GM13977 (cell line): ENCODE measurements at regions not wholly inside any gene's neighbourhood (a gene's known extent, or its start where the extent isn't known, plus 50 kb on each side); places are given as distances from the start of the nearest gene placed in this dataset.
"Not testable (repeated sequence)": the region's sequence is repeated elsewhere in the genome, so short reads cannot be mapped to it uniquely, and the experiment has no call there.

ENCODE experiments used
- DNase-seq: peaks from one replicate; pipeline ENCODE4 v3.0.0; 2012; ENCODE audit warnings: low spot score
- in situ Hi-C: fragments of 300-500 bp; cut with MboI; formaldehyde crosslinking; loops from one replicate; pipeline ENCODE4 v1.12.0; 2022; ENCODE audit warnings: low sequenced_read_pairs, low pct_unique_long_range_greater_than_20kb, mixed read lengths, inconsistent platforms; ENCODE audit not compliant: unreplicated experiment
- TF ChIP-seq, protein P1 (sequence below): IDR thresholded peaks from 2 replicates; pipeline ENCODE4 v1.5.1; 2012; ENCODE audit warnings: mild to moderate bottlenecking, control low read depth; ENCODE audit not compliant: insufficient read depth; ENCODE audit errors: extremely low read depth, missing control alignments

DNA sequence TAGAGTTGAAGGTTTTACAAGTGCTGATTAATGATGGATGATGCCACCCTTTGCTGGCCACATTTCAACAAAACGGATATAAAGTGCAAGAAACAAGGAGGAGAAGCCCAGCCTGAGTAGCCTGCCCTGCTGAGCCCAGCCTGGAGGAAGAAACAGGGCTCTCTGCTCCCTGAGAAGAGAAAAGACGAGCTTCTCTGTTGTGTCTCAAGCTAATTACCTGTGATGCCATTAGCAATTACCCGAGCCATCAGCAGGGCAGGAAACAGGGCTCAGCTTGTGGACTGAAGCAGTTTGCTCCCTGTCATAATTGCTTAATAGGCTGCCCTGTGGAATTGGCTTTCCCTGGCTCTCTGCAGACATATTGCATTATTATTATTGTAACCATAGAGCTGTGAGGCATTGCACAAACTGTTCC, 709.3 kb upstream of the AUTS2 start:
- TF ChIP-seq, protein P1, sequence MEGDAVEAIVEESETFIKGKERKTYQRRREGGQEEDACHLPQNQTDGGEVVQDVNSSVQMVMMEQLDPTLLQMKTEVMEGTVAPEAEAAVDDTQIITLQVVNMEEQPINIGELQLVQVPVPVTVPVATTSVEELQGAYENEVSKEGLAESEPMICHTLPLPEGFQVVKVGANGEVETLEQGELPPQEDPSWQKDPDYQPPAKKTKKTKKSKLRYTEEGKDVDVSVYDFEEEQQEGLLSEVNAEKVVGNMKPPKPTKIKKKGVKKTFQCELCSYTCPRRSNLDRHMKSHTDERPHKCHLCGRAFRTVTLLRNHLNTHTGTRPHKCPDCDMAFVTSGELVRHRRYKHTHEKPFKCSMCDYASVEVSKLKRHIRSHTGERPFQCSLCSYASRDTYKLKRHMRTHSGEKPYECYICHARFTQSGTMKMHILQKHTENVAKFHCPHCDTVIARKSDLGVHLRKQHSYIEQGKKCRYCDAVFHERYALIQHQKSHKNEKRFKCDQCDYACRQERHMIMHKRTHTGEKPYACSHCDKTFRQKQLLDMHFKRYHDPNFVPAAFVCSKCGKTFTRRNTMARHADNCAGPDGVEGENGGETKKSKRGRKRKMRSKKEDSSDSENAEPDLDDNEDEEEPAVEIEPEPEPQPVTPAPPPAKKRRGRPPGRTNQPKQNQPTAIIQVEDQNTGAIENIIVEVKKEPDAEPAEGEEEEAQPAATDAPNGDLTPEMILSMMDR: no peak
- in situ Hi-C loops: no loop called here
- no peak for DNase-seq

DNA sequence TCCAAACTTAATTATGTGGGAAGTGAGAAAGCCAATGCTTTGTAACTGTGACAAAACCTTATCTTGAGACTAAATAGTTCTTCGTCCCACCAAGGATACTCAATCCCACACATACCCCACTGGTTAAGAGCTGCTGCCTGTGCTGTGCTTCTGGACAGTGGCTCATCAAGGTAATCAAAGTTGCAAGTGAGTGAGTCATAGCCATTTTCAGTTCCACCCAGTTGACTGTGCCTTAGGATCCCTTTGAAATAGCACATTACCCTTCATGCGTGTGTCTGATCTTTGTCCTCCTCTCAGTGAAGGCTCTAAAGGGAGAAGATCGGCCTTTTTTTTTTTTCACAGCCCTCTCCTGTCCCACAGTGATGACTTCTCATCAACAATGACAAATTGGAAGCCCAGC, 706.0 kb upstream of the AUTS2 start:
- no peak for DNase-seq
- in situ Hi-C loops: no loop called here
- TF ChIP-seq, protein P1: no peak

DNA sequence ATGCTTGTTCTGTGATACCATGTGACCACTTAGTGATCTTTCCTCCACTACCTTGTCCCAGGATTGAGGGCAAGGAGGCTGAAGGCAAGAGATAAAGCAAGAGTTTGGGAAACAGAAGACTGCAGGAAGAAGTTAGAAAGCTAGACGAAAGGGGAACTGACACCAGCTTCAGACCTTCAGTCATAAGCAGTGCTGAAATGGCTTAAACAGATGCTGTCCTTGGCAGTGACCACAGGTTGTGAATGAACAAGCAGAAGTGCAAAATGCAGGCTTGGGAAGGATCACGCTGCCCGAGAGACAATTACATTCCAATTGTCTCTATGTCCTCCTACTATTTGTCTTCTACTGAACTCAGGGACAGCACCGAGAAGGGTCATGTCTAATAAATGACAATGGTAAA, 704.9 kb upstream of the AUTS2 start:
- in situ Hi-C loops: no loop called here

DNA sequence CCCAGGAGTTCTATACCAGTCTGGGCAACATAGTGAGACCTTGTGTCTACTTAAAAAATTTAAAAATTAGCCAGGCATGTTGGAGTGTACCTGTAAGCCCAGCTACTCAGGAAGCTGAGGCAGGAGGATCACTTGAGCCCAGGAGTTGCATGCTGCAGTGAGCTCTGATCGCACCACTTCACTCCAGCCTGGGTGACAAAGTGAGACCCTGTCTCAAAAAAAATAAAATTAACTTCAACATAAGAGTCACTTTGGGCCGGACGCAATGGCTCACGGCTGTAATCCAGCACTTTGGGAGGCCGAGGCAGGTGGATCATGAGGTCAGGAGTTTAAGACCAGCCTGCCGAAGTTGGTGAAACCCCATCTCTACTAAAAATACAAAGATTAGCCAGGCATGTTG, 699.1 kb upstream of the AUTS2 start:
- DNase-seq, in situ Hi-C loops: not testable (repeated sequence)

More for the DNA sequence above, 704.9 kb upstream of the AUTS2 start:
- DNase-seq: no peak
- TF ChIP-seq, protein P1: no peak

DNA sequence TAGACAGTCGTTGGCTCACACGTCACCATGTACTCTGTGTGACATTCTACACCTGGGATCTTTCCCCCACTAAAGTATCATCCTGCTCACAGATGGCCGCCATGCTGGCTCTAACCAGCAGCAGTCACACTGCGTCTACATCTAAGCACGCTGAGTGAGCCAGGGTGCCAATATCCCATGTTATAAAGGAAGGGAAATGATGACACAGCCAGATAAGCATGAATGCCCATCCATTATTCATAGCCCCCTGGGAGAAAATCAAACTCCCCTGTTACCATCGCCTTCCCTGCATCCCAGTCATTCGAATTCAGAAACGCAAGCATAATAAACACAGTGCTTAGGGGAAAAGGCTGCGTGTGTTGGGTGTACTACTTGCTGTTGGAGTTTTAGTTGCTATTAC, 698.2 kb upstream of the AUTS2 start:
- in situ Hi-C loops: no loop called here
- DNase-seq: no peak
- TF ChIP-seq, protein P1: no peak

DNA sequence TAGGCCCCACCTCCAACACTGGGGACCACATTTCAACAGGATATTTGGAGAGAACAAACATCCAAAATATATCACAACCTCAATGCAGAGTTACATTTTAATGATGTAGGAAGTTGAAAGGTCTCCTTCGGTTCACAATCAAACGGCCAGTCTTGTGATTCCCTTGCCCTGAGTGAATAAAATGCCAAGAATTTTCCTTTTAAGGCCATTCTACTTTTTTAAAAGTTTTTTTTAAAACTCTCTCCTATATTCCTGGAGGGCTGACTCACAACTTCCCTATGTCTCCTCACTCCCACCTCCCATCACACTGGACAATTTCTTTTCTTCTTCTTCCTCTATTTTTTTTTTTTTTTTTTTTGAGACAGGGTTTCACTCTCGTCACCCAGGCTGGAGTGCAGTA, 693.6 kb upstream of the AUTS2 start:
- TF ChIP-seq, protein P1: no peak
- DNase-seq: no peak
- in situ Hi-C loops: no loop called here

DNA sequence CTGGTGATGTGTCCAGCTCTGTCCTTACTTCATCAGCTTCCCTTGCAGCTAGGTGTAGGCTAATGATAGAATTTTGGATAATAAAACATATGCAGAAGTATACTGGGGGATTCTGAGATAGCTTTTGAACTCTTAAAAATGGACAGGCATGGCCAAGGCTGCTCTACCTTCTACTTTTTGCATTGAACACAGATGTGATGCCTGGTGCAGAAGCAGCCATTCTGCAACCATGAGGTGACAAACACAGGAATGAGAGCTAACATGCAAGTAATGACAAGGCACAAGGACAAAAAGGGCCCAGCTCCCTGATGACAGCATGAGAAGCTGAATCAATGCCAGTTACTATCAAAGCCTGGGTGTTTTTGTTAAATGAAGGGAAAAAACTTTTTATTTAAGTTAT, 686.5 kb upstream of the AUTS2 start:
- TF ChIP-seq, protein P1: no peak
- no peak for DNase-seq
- in situ Hi-C loops: no loop called here
